HG03469 (cell line): ENCODE measurements at regions not wholly inside any gene's neighbourhood (a gene's known extent, or its start where the extent isn't known, plus 50 kb on each side); places are given as distances from the start of the nearest gene placed in this dataset.
"Not testable (repeated sequence)": the region's sequence is repeated elsewhere in the genome, so short reads cannot be mapped to it uniquely, and the experiment has no call there.

Experiments used
- ATAC-seq: cut with Tn5 transposase; IDR thresholded peaks from one replicate; pipeline ENCODE4 v1.9.1; 2021; ENCODE audit warnings: mild to moderate bottlenecking, moderate library complexity, moderate number of reproducible peaks; ENCODE audit not compliant: unreplicated experiment

- ATAC-seq: no peak
Measured at GRCh38 chrX:45622042-45622423, 421.4 kb upstream of the DIPK2B start.

DNA sequence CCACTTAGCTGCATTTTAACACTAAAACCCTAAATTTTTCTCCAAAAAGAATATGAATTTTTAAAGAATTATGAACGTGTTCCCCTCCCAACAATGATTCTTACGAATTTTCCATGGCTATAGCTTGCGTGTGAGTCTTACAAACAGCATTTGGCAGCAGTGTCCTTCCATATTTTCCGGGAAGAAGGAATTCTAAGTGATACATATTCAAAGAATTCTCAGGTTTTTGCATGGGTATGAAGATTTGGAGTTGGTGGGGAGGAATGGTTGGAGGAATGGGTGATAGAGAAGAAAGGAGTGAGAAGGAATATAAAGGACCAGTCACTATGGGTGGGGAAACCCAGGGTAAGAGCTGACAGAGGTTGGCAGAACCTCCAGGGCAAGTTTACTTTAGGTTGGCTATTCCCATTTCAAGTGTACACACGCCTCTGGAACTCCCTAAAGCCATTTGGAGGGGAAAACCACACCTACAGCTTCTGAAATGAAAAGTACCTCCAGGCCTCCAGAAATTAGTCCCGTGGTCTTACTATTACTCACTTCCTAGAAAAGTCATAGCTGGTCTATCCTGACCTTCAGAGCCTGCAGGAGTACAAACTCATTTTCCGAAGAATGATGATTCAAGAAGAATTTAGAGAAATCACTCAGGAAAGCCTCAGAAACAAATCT, 420.8 kb upstream of the DIPK2B start:
- no peak for ATAC-seq

GRCh38 chrX:45619290-45619689, 418.6 kb upstream of the DIPK2B start:
- no peak for ATAC-seq

- not testable (repeated sequence) for ATAC-seq
Measured at GRCh38 chrX:45615591-45615990, 414.9 kb upstream of the DIPK2B start.

DNA sequence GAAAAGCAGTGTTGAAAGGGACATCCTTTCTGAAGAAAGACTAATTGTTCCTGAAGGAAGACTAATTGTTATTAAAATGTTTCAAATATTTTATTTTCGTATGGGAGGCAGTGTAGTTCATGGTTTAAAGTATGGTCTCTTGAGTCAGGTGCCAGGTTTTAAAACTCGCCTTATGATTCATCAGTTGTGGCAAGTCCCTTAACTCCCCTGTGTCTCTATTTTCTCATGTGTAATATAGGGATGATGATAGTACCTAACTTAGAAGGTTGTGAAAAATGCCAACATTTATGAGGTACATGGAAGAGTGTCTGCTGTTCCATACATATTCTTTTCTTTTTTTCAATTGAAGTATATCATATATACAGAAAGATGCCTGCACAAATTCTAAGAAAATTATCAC, 414.2 kb upstream of the DIPK2B start:
- ATAC-seq: no peak

DNA sequence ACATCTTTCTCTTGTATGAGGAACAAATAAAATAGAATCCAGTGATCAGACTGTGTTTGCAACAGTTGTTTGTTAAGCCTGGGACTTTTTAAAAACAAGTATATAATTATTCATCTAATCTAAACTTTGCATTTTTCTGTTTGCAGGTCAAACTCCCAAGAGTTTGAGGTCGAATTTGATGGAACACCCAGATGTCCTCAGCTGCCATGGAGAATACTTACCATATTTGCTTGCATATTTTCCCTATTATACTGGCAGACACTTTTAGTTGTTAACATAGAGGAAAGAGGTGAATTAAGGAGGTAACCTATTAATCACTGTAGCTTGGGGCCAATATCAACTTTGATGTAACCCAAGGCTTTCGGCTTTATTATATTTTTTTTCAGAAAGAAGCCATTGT, 401.5 kb upstream of the DIPK2B start:
- ATAC-seq: no peak

DNA sequence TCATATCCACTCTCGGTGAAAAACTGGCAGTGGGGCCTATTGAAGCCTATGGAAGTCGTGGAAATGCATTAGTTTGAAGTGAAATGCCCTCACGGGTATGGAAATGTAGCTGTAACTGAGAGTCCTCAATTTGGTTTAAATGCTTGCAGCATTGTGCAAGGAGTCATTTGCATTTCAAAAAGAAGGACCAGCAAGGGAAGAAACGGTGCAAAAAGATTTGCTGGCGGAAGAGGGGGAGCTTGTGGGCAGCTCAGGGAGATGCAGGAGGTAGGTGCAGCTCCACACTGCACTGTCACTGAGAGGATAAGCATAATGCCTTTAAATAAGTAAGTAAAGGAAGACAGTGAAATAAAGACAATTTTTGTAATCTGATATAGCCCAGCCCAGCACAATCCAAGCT, 400.4 kb upstream of the DIPK2B start:
- ATAC-seq: no peak

DNA sequence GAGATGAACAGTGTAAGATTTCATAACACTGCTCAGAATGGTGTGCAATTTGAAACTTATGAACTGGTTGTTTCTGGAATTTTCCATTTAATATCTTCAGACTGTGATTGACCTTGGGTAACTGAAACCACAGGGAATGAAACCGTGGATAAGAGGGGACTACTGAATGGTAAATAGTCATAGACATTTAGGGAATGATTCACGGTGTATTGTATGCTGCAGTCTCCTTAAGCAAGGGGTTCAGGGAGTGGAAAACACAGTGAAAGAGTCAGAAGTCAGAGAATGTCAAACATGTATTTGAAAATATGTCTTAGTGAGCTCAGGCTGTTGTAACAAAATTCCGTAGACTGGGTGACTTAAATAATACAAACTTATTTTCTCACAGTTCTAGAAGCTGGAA, 398.2 kb upstream of the DIPK2B start:
- no peak for ATAC-seq

DNA sequence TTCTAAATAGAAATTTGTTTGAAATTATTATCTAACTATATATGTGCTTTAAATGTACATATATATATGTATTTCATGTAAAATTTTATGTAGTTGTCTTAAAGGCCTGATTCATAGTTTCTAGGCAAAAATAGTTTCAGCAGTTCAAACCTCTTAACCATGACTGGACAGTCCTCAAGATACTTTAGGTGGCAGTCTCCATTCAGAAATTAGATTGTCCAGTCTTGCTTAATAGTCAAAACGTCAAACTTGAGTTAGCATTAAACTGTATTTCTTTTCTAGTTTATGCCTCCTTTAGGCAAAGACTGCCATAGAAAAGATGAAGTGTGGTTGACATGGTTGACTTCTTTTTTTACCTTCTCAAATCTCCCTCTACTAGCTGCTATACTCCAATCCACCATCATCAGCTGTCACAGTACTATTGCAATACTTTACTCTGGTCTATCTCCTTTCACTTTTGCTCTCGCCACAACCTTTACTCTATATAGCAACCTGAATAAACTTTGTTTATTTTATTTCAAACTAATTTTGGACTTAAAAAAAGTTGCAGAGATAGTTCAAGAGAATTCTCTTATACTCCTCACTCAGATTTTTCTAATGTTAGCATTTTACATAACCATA, 395.6 kb upstream of the DIPK2B start:
- no peak for ATAC-seq

DNA sequence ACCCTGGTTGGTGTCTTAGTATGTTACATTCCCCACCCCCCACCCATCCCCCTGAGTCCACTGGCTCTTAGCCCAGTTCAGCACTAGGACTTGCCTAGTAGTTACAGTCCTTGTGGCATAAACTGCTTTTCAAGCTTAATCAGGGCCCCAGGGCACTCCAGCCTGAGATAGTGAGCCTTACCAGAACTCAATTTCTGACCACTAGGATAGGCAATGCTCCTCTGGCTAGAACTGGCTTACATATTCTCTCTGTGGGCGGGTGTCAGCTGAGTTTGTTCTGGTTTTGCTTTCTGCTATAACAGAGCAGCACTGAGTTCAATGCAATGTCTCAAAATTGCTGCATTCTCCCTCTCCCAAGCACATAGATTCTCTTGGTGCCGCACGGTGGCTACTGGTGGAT, 391.4 kb upstream of the DIPK2B start:
- no peak for ATAC-seq

- no peak for ATAC-seq
Measured at GRCh38 chrX:45591650-45592049, 391.0 kb upstream of the DIPK2B start.

DNA sequence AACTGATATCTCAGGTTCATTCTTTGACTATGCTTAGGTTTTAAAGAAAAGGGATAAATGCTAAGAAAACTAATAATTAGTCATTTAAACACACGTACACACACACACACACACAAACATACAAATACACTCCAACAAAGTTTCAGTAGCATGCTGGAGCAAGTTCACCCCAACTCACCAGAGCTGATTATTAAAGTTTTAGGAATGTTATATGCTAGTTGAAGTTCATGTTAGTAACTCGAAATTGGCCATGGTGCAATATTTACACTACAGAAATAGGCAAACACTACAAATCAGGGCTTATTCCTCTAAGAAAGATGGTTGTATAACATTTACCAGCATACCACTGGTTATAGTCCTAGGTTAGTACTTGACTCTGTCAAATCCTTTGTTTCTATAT, 384.0 kb upstream of the DIPK2B start:
- no peak for ATAC-seq

DNA sequence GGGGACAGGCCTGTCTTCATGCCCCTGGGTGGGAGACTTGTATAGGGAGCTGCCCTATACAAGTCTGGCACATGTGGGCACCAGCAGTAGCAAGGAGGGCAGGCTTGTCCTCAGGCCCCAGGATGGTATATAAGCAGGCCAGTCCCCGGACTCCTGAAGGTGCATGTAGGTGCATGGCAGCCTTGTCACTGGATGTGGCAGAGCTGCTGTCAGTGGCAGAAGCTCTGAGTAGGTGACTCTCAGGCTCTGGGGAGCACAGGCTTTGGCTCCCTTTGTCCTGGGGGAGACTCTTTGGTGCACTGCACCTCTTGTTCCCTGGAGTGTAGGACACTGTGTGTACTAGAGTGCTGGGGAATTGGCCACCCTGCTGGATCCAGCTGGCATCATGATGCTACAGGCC, 376.7 kb upstream of the DIPK2B start:
- no peak for ATAC-seq

GRCh38 chrX:45571453-45571852, 370.8 kb upstream of the DIPK2B start:
- ATAC-seq: no peak

DNA sequence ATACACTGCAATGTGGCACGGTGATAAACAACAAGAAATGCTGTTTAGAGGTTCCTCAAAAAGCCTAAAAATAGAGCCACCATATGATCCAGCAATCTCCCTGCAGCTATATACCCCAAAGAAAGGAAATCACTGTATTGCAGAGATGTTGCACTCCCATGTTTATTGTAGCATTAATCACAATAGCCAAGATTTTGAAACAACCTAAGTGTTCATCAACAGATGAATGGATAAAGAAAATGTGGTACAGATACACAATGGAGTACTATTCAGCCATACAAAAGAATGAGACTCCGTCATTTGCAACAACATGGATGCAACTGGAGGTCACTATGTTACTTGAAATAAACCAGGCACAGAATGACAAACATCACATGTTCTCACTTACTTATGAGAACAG, 365.8 kb upstream of the DIPK2B start:
- ATAC-seq: no peak

GRCh38 chrX:45557387-45557786, 356.7 kb upstream of the DIPK2B start:
- no peak for ATAC-seq

DNA sequence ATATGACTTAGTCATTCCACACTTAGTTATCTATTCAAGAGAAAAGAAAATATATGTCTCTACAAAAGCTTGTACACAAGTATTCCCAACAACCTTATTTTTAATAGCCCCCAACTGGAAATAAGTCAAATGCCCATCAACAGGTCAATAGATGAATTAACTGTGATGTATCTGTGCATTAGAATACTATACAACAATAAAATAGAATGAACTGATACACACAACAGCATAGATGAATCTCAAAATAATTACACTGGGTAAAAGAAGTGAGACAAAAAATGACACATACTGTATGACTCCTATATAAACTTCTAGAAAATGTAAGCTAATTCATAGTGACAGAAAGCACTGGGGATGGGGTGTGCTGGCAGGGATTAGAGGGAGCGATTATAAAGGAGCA, 354.1 kb upstream of the DIPK2B start:
- ATAC-seq: no peak

DNA sequence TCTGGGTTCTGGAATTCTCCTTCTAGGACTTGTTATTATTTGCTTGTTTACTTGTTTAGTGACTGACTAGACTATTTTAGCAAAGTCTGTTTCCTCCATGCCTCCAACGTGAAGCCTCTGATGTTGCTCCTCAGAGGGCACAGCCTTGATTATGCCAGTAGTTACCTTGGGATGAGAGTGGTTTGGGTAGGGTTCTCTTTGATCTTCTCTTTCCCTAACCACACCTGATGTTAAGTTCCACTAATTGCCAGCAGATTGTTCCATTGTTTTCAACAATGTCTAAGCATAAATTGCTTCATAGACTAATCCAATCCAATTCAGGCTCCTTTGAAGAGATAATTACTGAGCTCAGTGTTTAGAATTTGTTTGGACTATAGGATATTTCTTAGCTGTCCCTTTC, 352.7 kb upstream of the DIPK2B start:
- no peak for ATAC-seq

- not testable (repeated sequence) for ATAC-seq
Measured at GRCh38 chrX:45546697-45547096, 346.0 kb upstream of the DIPK2B start.

- ATAC-seq: no peak
Measured at GRCh38 chrX:45540181-45540580, 339.5 kb upstream of the DIPK2B start.

DNA sequence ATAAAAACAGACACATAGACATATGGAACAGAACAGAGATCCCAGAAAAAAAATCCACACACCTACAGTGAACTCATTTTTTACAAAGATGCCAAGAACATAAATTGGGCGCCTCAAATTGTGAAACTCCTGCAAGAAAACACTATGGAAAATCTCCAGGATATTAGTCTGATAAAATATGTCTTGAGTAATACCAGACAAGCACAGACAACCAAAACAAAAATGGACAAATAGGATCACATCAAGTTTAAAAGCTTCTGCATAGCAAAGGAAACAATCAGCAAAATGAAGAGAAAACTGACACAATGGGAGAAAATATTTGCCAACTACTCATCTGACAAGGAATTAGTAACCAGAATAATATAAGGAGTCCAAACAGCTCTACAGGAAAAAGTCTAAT, 337.3 kb upstream of the DIPK2B start:
- ATAC-seq: no peak

DNA sequence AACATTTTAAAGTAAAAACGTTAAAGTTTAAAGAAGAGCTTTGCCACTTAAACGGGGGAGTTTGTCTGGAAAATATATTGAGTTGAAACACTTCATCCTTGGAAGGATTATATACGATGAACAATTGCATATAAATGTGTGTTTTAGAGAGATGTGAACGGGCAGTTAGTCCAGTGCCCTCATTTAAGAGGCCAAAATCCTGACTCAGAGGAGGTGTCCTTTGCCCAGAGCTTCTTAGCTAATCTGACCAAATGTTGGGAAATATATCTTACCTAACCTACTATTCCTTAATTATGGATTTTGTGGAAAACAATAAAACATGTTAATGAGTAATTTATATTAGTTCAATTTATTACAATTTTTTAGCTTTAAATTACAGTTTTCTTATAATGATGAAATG, 327.2 kb upstream of the DIPK2B start:
- no peak for ATAC-seq

- ATAC-seq: no peak
Measured at GRCh38 chrX:45524805-45525204, 324.1 kb upstream of the DIPK2B start.
